A549 (cell line): ENCODE measurements at regions not wholly inside any gene's neighbourhood (a gene's known extent, or its start where the extent isn't known, plus 50 kb on each side); places are given as distances from the start of the nearest gene placed in this dataset.

Experiments used
- ATAC-seq, 2 experiments: fragments of 200-7000 bp in 1 of 2; fragments of >200 bp in 1 of 2; cut with Nextera tagmentation in 1 of 2; cut with Tn5 transposase in 1 of 2; 3 replicates each; pipeline versions ENCODE4 v1.8.0 to v1.9.1; 2018 to 2020; ENCODE audit warnings: mild to moderate bottlenecking in 1 of 2, moderate library complexity in 1 of 2
- CTCF ChIA-PET: fragments of 300-600 bp; sonication (Branson Sonifier 250); formaldehyde crosslinking; extraction: SDS; loops from one replicate; lab custom pipeline; 2021; ENCODE audit warnings: antibody characterized with exemption, inconsistent platforms; lab: Yijun Ruan, JAX
- POLR2A ChIA-PET: fragments of 350-600 bp; formaldehyde crosslinking; extraction: SDS; loops from one replicate; lab custom pipeline; 2021; ENCODE audit warnings: antibody characterized with exemption, inconsistent platforms; lab: Yijun Ruan, JAX
- DNase-seq, 2 experiments: peaks; one replicate each; pipeline versions ENCODE4 v3.0.0 to v3.0.0-alpha.2; 2011 to 2016; ENCODE audit warnings: low read depth in 1 of 2, low spot score in 1 of 2
- FAIRE-seq: peaks from 2 replicates; lab custom pipeline; 2011; peaks lifted over from hg19 to GRCh38; lab: Jason Lieb, UNC
- H3K27ac ChIP-seq, 2 experiments: fragments of >200 bp; sonication (Bioruptor Twin); formaldehyde crosslinking; 3 replicates each; pipeline ENCODE4 v1.5.1; 2016 to 2017
- H3K4me1 ChIP-seq: fragments of >200 bp; sonication (Bioruptor Twin); formaldehyde crosslinking; 3 replicates; pipeline ENCODE4 v1.6.1; 2016
- H3K4me2 ChIP-seq: fragments of >200 bp; sonication (Bioruptor Twin); formaldehyde crosslinking; 3 replicates; pipeline ENCODE4 v1.6.1; 2016
- H3K4me3 ChIP-seq: fragments of >200 bp; sonication (Bioruptor Twin); formaldehyde crosslinking; 3 replicates; pipeline ENCODE4 v1.5.1; 2016
- H3K9me3 ChIP-seq: fragments of >200 bp; sonication (Bioruptor Twin); formaldehyde crosslinking; 3 replicates; pipeline ENCODE4 v1.6.1; 2016
- BHLHE40 ChIP-seq: IDR thresholded peaks from 2 replicates; pipeline ENCODE4 v1.6.1; 2012; ENCODE audit warnings: low read depth, low read length, inconsistent platforms
- CBX2 ChIP-seq: fragments of 200-600 bp; sonication (generic); IDR thresholded peaks from 2 replicates; pipeline ENCODE4 v1.6.1; 2016; ENCODE audit warnings: low read depth, mild to moderate bottlenecking, borderline replicate concordance
- CBX8 ChIP-seq: fragments of 200-600 bp; sonication (generic); IDR thresholded peaks from 2 replicates; pipeline ENCODE4 v1.6.1; 2016
- CHD2 ChIP-seq: fragments of 150-350 bp; IDR thresholded peaks from 2 replicates; pipeline ENCODE4 v1.6.1; 2014; ENCODE audit warnings: low read length; ENCODE audit not compliant: partially characterized antibody
- CTCF ChIP-seq: fragments of >200 bp; sonication (Bioruptor Twin); formaldehyde crosslinking; IDR thresholded peaks from 3 replicates; pipeline ENCODE4 v1.5.1; 2016
- EHF ChIP-seq: fragments of 250-450 bp; sonication (Bioruptor Pico); IDR thresholded peaks from 2 replicates; pipeline ENCODE4 v1.5.0; 2020; ENCODE audit warnings: mild to moderate bottlenecking
- ELK1 ChIP-seq: fragments of 150-350 bp; IDR thresholded peaks from 2 replicates; pipeline ENCODE4 v1.6.1; 2014; ENCODE audit warnings: low read depth, mild to moderate bottlenecking, low read length
- ESRRA ChIP-seq: fragments of 150-350 bp; IDR thresholded peaks from 2 replicates; pipeline ENCODE4 v1.6.1; 2014; ENCODE audit warnings: mild to moderate bottlenecking, low read length, borderline replicate concordance
- FOSL2 ChIP-seq, 2 experiments: fragments of 450-650 bp in 1 of 2; fragments of >200 bp in 1 of 2; sonication (Bioruptor Twin) in 1 of 2; formaldehyde crosslinking; IDR thresholded peaks; 2 replicates each; pipeline versions ENCODE4 v1.5.0 to v1.6.1; 2016 to 2020; ENCODE audit warnings: mild to moderate bottlenecking in 1 of 2, moderate library complexity in 1 of 2
- HDAC2 ChIP-seq: fragments of 200-600 bp; sonication (generic); IDR thresholded peaks from 2 replicates; pipeline ENCODE4 v1.6.1; 2016
- HEYL ChIP-seq: fragments of 250-450 bp; sonication (Bioruptor Pico); IDR thresholded peaks from 2 replicates; pipeline ENCODE4 v1.8.0; 2021; ENCODE audit warnings: mild to moderate bottlenecking, moderate library complexity
- HOXB13 ChIP-seq: fragments of 250-450 bp; sonication (Bioruptor Pico); IDR thresholded peaks from 2 replicates; pipeline ENCODE4 v1.5.0; 2020; ENCODE audit warnings: low read depth, mild to moderate bottlenecking, moderate library complexity
- JUNB ChIP-seq: fragments of >200 bp; sonication (Bioruptor Twin); formaldehyde crosslinking; IDR thresholded peaks from 2 replicates; pipeline ENCODE4 v1.6.1; 2016
- MAFK ChIP-seq: fragments of 450-650 bp; IDR thresholded peaks from 2 replicates; pipeline ENCODE4 v1.6.1; 2014; ENCODE audit not compliant: partially characterized antibody
- MAX ChIP-seq: IDR thresholded peaks from 2 replicates; pipeline ENCODE4 v1.6.1; 2012
- PBX3 ChIP-seq: IDR thresholded peaks from 2 replicates; pipeline ENCODE4 v1.6.1; 2012
- PHF8 ChIP-seq: fragments of 200-600 bp; sonication (generic); IDR thresholded peaks from 2 replicates; pipeline ENCODE4 v1.6.1; 2016; ENCODE audit warnings: low read depth, mild to moderate bottlenecking, antibody characterized with exemption, moderate library complexity, borderline replicate concordance
- POLR2AphosphoS2 ChIP-seq: conservative IDR thresholded peaks from 2 replicates; pipeline ENCODE4 v1.6.1; 2012; ENCODE audit warnings: low read length, improper control_type of control experiment, inconsistent platforms
- RAD21 ChIP-seq, 2 experiments: fragments of >200 bp in 1 of 2; sonication (Bioruptor Twin) in 1 of 2; formaldehyde crosslinking in 1 of 2; IDR thresholded peaks in 1 of 2; conservative IDR thresholded peaks in 1 of 2; 2 replicates in 1 of 2; 3 replicates in 1 of 2; pipeline ENCODE4 v1.6.1; 2012 to 2018; ENCODE audit warnings: inconsistent platforms in 1 of 2
- REST ChIP-seq: fragments of 200-600 bp; sonication (generic); IDR thresholded peaks from 2 replicates; pipeline ENCODE4 v1.6.1; 2016; ENCODE audit warnings: antibody characterized with exemption, mild to moderate bottlenecking, moderate library complexity
- SREBF2 ChIP-seq: fragments of 450-650 bp; IDR thresholded peaks from 2 replicates; pipeline ENCODE4 v1.6.1; 2014; ENCODE audit warnings: mild to moderate bottlenecking, moderate library complexity
- ZC3H11A ChIP-seq: fragments of 450-650 bp; IDR thresholded peaks from 2 replicates; pipeline ENCODE4 v1.6.1; 2014; ENCODE audit warnings: antibody characterized with exemption, mild to moderate bottlenecking
- ZFP36 ChIP-seq: fragments of 450-650 bp; IDR thresholded peaks from 2 replicates; pipeline ENCODE4 v1.6.1; 2014; ENCODE audit warnings: borderline replicate concordance; ENCODE audit not compliant: partially characterized antibody
- ZNF302 ChIP-seq: fragments of 250-450 bp; sonication (Bioruptor Pico); IDR thresholded peaks from 2 replicates; pipeline ENCODE4 v1.9.0; 2021; ENCODE audit warnings: inconsistent platforms, mild to moderate bottlenecking, moderate library complexity
- WGBS: methylation state at CpG from one replicate; pipeline ENCODE4 v1.1.6; 2017; ENCODE audit errors: missing lambda C conversion rate; 5-methylcytosine and 5-hydroxymethylcytosine counted together

GRCh38 chr1:94301186-94301585, 63.8 kb upstream of the ARHGAP29 start:
- ATAC-seq (no peak), DNase-seq (no peak), FAIRE-seq (no peak)
- ChIA-PET POLR2A (no interaction called here), CTCF (interaction anchor here (0.7 to 1.4 kb wide), 3 partner anchors 64 to 255 kb away, joined by 3 read pairs; partner anchors contain the start of gene ARHGAP29)
- Histone ChIP-seq H3K27ac (peak overlapping the region in 1 of 2 experiments; percentile 57; a peak in 2 of 6 replicates), H3K4me2 (no peak overlapping the region), H3K4me3 (no peak overlapping the region), H3K4me1 (peaks cover 23% of the 10 kb centered on the region), H3K9me3 (no peaks in the 10 kb centered on the region)
- 86% methylated on average over 5 of the region's 5 CpGs for WGBS
- TF ChIP-seq EHF (CRISPR knock-in tag) (no peak), MAFK (no peak), PBX3 (no peak), PHF8 (no peak), CBX8 (no peak), JUNB (no peak), SREBF2 (no peak), CHD2 (no peak), HDAC2 (no peak), MAX (no peak)
- TF ChIP-seq, all 56 proteins: peak for 0

GRCh38 chr1:94300731-94301130, 63.3 kb upstream of the ARHGAP29 start:
- no peaks in the 10 kb centered on the region for H3K9me3 ChIP-seq
- peaks cover 23% of the 10 kb centered on the region for H3K4me1 ChIP-seq
- H3K27ac ChIP-seq = peak overlapping the region; percentile 8 to 57; a peak in 2 of 6 replicates
- no peak for DNase-seq
- H3K4me3 ChIP-seq = no peak overlapping the region
- no peak for FAIRE-seq
- H3K4me2 ChIP-seq = peak overlapping the region; percentile 47; the same call in 2 of the 3 replicates
- POLR2A ChIA-PET = no interaction called here
- WGBS = 76% methylated on average over 2 of the region's 2 CpGs
- ATAC-seq = no peak
- TF ChIP-seq ESRRA (no peak), ZNF302 (CRISPR knock-in tag) (no peak), CBX2 (no peak), HEYL (CRISPR knock-in tag) (no peak), FOSL2 (IDR thresholded peaks at IDR 0.05) (no peak), FOSL2 (CRISPR knock-in tag; IDR thresholded peaks at IDR 0.05) (no peak), ZFP36 (no peak), REST (no peak), SREBF2 (no peak), CTCF (no peak), HOXB13 (no peak), PBX3 (no peak), ELK1 (no peak), RAD21 (conservative IDR thresholded peaks at IDR 0.05 in 1 of 2, IDR thresholded peaks at IDR 0.05 in 1 of 2) (no peak), POLR2AphosphoS2 (no peak), ZC3H11A (no peak), BHLHE40 (no peak)
- CTCF ChIA-PET = interaction anchor here (0.7 to 1.4 kb wide), 4 partner anchors 28 to 255 kb away, joined by 3 read pairs; partner anchors contain the start of gene ARHGAP29
